Neutrophil (primary cell): ENCODE measurements at regions not wholly inside any gene's neighbourhood (a gene's known extent, or its start where the extent isn't known, plus 50 kb on each side); places are given as distances from the start of the nearest gene placed in this dataset.
"Not testable (repeated sequence)": the region's sequence is repeated elsewhere in the genome, so short reads cannot be mapped to it uniquely, and the experiment has no call there.

ENCODE experiments used
- H3K27ac ChIP-seq: fragments of 200-600 bp; sonication (generic); 2 replicates; pipeline ENCODE4 v1.5.1; 2016; ENCODE audit warnings: mild to moderate bottlenecking, moderate library complexity
- H3K27me3 ChIP-seq: fragments of 200-600 bp; sonication (generic); 2 replicates; pipeline ENCODE4 v1.6.0; 2016; ENCODE audit warnings: mild to moderate bottlenecking
- H3K36me3 ChIP-seq: fragments of 200-600 bp; sonication (generic); 2 replicates; pipeline ENCODE4 v1.5.1; 2017
- H3K4me1 ChIP-seq, 2 experiments: fragments of 200-600 bp in 1 of 2; sonication (generic) in 1 of 2; 1 replicate in 1 of 2; 2 replicates in 1 of 2; pipeline versions ENCODE4 v1.5.1 to v1.6.1; 2013 to 2016; ENCODE audit warnings: low read depth in 1 of 2, low read length in 1 of 2, mild to moderate bottlenecking in 1 of 2, moderate library complexity in 1 of 2; ENCODE audit not compliant: control insufficient read depth in 1 of 2, insufficient read depth in 1 of 2
- H3K4me3 ChIP-seq, 2 experiments: fragments of 200-600 bp in 1 of 2; sonication (generic) in 1 of 2; 1 replicate in 1 of 2; 2 replicates in 1 of 2; pipeline ENCODE4 v1.5.1; 2013 to 2016; ENCODE audit warnings: low read depth in 1 of 2, low read length in 1 of 2, mild to moderate bottlenecking in 1 of 2, moderate library complexity in 1 of 2
- H3K9me3 ChIP-seq: fragments of 200-600 bp; sonication (generic); 2 replicates; pipeline ENCODE4 v1.5.1; 2016
- TF ChIP-seq, protein P1 (sequence below): fragments of 200-600 bp; sonication (generic); IDR thresholded peaks from 2 replicates; pipeline ENCODE4 v1.5.1; 2016; ENCODE audit warnings: antibody characterized with exemption

DNA sequence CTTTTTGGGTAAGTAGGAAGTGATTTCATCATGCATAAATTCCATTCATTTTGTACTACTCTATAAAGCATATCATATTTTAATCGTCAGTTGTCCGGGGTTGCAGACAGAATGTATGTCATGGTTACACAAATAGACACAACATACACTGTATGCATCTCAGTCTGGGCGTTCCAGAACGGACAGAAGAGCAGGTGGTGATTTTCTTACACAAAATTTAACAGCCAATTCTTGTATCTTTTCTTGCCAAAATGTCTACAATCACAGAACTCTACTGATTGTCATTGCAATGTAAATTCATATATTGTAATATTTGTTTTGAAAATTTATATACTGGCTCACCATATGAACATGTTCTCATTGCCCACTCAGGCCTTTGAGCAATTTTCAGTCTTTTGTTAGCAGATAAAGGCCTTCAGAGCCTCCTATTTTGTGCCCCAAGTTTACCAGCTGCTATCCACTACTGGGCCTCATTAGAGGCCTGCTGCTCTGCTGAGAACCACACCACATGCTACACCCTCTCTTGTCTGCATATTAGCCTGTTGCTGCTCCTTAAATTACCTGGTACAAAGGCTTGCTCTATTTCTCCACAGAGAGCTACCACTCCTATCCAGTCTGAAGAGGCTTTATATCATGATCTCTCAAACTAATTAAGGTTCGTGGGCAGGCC, 61.5 kb downstream of the PRDM13 start:
- H3K27me3 ChIP-seq = no peaks in the 10 kb centered on the region
- H3K36me3 ChIP-seq = no peaks in the 10 kb centered on the region
- no peaks in the 10 kb centered on the region for H3K4me1 ChIP-seq
- TF ChIP-seq, protein P1, sequence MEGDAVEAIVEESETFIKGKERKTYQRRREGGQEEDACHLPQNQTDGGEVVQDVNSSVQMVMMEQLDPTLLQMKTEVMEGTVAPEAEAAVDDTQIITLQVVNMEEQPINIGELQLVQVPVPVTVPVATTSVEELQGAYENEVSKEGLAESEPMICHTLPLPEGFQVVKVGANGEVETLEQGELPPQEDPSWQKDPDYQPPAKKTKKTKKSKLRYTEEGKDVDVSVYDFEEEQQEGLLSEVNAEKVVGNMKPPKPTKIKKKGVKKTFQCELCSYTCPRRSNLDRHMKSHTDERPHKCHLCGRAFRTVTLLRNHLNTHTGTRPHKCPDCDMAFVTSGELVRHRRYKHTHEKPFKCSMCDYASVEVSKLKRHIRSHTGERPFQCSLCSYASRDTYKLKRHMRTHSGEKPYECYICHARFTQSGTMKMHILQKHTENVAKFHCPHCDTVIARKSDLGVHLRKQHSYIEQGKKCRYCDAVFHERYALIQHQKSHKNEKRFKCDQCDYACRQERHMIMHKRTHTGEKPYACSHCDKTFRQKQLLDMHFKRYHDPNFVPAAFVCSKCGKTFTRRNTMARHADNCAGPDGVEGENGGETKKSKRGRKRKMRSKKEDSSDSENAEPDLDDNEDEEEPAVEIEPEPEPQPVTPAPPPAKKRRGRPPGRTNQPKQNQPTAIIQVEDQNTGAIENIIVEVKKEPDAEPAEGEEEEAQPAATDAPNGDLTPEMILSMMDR = no peak
- H3K9me3 ChIP-seq = no peaks in the 10 kb centered on the region
- no peak overlapping the region for H3K4me3 ChIP-seq
- no peak overlapping the region for H3K27ac ChIP-seq

DNA sequence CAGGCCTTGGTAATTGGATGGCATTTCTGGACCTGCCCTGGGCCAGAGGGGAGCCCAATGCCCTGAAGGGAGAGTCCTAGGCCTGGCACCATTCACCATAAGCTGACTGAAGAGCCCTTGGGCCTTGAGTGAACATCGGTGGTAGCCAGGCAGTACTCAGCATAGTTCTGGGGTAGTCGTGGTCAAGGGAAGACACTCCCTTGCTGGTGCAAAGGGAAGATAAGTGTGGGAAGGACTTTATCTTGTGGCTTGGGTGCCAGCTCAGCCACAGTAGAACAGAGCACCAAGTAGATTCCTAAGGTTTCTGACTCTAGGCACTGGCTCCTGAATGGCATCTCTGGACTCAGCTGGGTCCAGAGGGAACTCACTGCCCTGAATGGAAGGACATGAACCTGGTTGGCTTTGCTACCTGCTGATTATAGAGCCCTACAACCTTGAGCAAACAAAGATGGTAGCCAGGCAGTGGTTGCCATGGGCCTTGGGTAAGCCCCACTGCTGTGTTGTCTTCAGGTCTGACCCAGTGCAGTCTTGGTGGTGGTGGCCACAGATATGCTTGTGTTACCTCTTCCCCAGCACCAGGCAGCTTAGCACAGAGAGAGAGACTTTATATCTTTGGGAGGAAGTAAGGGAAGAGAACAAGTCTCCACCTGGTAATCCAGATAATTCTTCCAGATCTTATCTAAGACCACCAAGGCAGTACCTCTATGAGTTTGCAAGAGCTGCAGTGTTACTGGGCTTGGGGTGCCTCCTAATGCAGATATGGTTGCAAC, 83.5 kb downstream of the PRDM13 start:
- no peaks in the 10 kb centered on the region for H3K36me3 ChIP-seq
- H3K4me1 ChIP-seq = no peaks in the 10 kb centered on the region
- no peak overlapping the region for H3K4me3 ChIP-seq
- no peak overlapping the region for H3K27ac ChIP-seq
- H3K9me3 ChIP-seq = no peaks in the 10 kb centered on the region
- TF ChIP-seq, protein P1 = no peak
- no peaks in the 10 kb centered on the region for H3K27me3 ChIP-seq

DNA sequence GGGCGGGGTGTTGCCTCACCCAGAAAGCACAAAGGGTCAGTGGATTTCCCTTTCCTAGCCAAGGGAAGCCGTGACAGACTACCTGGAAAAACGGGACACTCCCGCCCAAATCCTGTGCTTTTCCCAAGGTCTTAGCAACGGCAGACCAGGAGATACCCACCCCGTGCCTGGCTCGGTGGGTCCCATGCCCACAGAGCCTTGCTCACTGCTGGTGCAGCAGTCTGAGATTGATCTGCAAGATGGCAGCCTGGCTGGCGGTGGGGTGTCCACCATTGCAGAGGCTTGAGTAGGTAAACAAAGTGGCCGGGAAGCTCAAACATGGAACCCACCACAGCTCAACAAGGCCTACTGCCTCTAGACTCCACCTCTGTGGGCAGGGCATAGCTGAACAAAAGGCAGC, 95.7 kb downstream of the PRDM13 start:
- H3K36me3 ChIP-seq, H3K27ac ChIP-seq, H3K4me3 ChIP-seq, H3K4me1 ChIP-seq, H3K27me3 ChIP-seq, H3K9me3 ChIP-seq: not testable (repeated sequence)

DNA sequence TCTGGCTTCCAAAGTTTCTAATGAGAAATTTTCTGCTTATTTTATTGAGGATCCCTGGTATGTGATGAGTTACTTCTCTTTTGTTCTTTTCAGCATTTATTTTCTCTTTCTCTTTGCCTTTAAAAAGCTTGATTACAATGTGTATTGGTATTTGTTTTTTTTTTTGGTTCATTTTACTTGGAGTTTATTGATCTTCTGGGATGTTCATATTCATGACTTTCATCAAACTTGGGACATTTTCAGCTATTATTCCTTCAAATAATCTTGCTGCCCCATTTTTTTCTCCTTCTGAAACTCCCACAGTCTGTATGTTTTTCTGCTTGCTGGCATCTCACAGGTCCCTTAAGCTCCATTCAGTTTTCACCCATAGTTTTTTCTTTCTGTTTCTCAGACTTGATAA, 102.4 kb downstream of the PRDM13 start:
- Histone ChIP-seq H3K9me3 (no peaks in the 10 kb centered on the region), H3K4me1 (no peaks in the 10 kb centered on the region), H3K27me3 (no peaks in the 10 kb centered on the region), H3K36me3 (no peaks in the 10 kb centered on the region), H3K4me3 (no peak overlapping the region), H3K27ac (no peak overlapping the region)
- TF ChIP-seq, protein P1 = no peak

DNA sequence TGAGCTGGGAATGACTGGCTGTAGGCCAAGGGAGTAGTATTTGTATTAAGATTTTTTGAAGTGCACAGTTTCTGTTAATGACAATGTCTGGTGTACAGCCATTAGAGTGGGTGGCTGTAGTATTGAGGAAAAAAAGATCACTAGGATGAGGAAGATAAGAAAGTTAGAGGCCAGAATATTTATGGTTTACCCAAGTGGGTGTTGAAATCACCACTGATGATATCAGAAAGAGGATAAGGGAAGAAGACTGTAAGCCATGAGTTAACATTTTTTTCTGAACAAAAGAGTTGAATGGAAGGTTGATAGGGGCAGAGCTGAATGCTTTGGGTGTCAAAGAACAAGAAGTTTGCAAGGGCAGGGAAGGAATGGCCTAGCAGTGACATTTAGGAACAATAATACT, 104.7 kb downstream of the PRDM13 start:
- H3K36me3 ChIP-seq = no peaks in the 10 kb centered on the region
- H3K9me3 ChIP-seq = no peaks in the 10 kb centered on the region
- no peak overlapping the region for H3K27ac ChIP-seq
- no peaks in the 10 kb centered on the region for H3K4me1 ChIP-seq
- TF ChIP-seq, protein P1 = no peak
- no peak overlapping the region for H3K4me3 ChIP-seq
- no peaks in the 10 kb centered on the region for H3K27me3 ChIP-seq

DNA sequence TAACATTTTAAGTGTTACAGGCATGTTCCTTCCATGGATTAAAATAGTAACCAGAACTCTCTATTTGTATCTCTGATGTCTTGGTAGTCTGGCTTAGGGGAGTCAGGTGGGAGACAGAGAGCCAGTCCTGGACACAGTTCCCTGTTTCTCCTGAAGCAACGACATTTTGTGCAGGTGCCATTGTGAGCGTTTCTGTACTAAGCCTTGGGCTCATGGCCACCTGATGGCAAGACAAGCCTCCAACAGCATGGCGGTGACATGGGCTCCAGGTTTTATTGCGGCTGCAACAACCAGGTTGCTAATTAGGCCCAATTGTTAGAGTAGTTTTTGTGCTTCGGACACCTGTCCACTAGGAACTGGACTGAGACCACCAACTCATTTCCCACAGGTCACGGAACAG, 105.3 kb downstream of the PRDM13 start:
- Histone ChIP-seq H3K4me1 (no peaks in the 10 kb centered on the region), H3K36me3 (no peaks in the 10 kb centered on the region), H3K9me3 (no peaks in the 10 kb centered on the region), H3K27ac (no peak overlapping the region), H3K4me3 (no peak overlapping the region), H3K27me3 (no peaks in the 10 kb centered on the region)
- TF ChIP-seq, protein P1 = no peak
